Gastroesophageal sphincter (tissue), 4 donors: ENCODE measurements at regions not wholly inside any gene's neighbourhood (a gene's known extent, or its start where the extent isn't known, plus 50 kb on each side); places are given as distances from the start of the nearest gene placed in this dataset.

Source experiments
- ATAC-seq: fragments of 150-250 bp; one replicate; pipeline ENCODE4 v1.9.1; 2016; ENCODE audit warnings: mild to moderate bottlenecking, moderate library complexity
- H3K27ac ChIP-seq, 4 donors: fragments of 200-600 bp; sonication (generic) in 3 of 4; 1 replicate in 3 of 4; 2 replicates in 1 of 4; pipeline ENCODE4 v1.5.1; 2016 to 2019
- H3K27me3 ChIP-seq: fragments of 200-600 bp; sonication (generic); one replicate; pipeline ENCODE4 v1.5.1; 2019
- H3K36me3 ChIP-seq, 2 donors: fragments of 200-600 bp; sonication (generic); one replicate each; pipeline ENCODE4 v1.5.1; 2019; ENCODE audit warnings: control low read depth in 1 of 2
- H3K4me1 ChIP-seq, 3 donors: fragments of 200-600 bp; sonication (generic); 1 replicate in 2 of 3; 2 replicates in 1 of 3; pipeline ENCODE4 v1.5.1; 2016 to 2019; ENCODE audit warnings: control low read depth in 2 of 3
- H3K4me3 ChIP-seq, 2 donors: fragments of 200-600 bp; sonication (generic); one replicate each; pipeline ENCODE4 v1.5.1; 2019; ENCODE audit warnings: mild to moderate bottlenecking in 1 of 2, moderate library complexity in 1 of 2
- H3K9me3 ChIP-seq, 3 donors: fragments of 200-600 bp; sonication (generic); one replicate each; pipeline ENCODE4 v1.5.1; 2017 to 2019; ENCODE audit warnings: control low read depth in 2 of 3
- CTCF ChIP-seq, 4 experiments: fragments of 200-600 bp in 2 of 4; fragments of 450-650 bp in 2 of 4; sonication (generic) in 1 of 4; IDR thresholded peaks; one replicate each; pipeline ENCODE4 v1.5.1; 2017 to 2019; ENCODE audit warnings: antibody characterized with exemption in 4 of 4, mild to moderate bottlenecking in 2 of 4, moderate library complexity in 2 of 4
- EP300 ChIP-seq: sonication (generic); formaldehyde crosslinking; IDR thresholded peaks from one replicate; pipeline ENCODE4 v1.6.1; 2017; ENCODE audit warnings: antibody characterized with exemption, mild to moderate bottlenecking
- POLR2A ChIP-seq, 2 donors: fragments of 450-650 bp; IDR thresholded peaks; one replicate each; pipeline ENCODE4 v1.6.1; 2017; ENCODE audit warnings: antibody characterized with exemption in 2 of 2, mild to moderate bottlenecking in 2 of 2, moderate library complexity in 1 of 2
- POLR2AphosphoS5 ChIP-seq: sonication (generic); formaldehyde crosslinking; IDR thresholded peaks from one replicate; pipeline ENCODE4 v1.6.1; 2017; ENCODE audit warnings: antibody characterized with exemption
- WGBS, 2 donors: methylation state at CpG; one replicate each; pipeline ENCODE4 v1.1.5; 2018; ENCODE audit warnings: low coverage in 1 of 2; 5-methylcytosine and 5-hydroxymethylcytosine counted together

DNA sequence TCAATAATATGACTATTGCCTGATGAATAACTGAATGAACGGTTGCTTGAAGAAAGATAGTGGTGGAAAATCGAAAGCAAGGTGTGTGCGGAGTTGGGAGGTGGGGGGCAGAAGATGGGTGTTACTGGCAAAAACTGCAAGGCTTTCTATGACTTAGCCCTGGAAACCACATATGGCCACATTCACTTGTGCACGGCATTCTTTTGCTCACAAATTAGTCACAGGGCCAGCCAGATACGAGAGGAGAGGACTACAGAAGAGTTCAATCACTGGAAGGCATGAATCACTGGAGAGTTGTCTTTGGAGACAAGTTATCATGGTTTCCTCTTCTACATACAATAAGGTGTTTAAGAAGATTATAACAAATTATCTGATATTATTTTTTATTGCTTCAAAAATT, 626.5 kb upstream of the CPEB2 start:
- H3K4me3 ChIP-seq = no peak overlapping the region
- H3K27me3 ChIP-seq = no peaks in the 10 kb centered on the region
- no peak for ATAC-seq
- H3K36me3 ChIP-seq = no peaks in the 10 kb centered on the region
- no peaks in the 10 kb centered on the region for H3K4me1 ChIP-seq
- 72 to 87% methylated on average over 4 to 5 of the region's 5 CpGs for WGBS, 2 donors
- no peak overlapping the region for H3K27ac ChIP-seq
- TF ChIP-seq EP300 (no peak), POLR2A (IDR thresholded peaks at IDR 0.05) (no peak), CTCF (IDR thresholded peaks at IDR 0.05) (no peak), POLR2AphosphoS5 (no peak)
- H3K9me3 ChIP-seq = no peaks in the 10 kb centered on the region

GRCh38 chr4:14379183-14379582, 623.1 kb upstream of the CPEB2 start:
- no peak for TF ChIP-seq EP300
- TF ChIP-seq POLR2A (IDR thresholded peaks at IDR 0.05) = no peak
- TF ChIP-seq POLR2AphosphoS5 = no peak
- TF ChIP-seq CTCF (IDR thresholded peaks at IDR 0.05) = no peak
- Histone ChIP-seq H3K27me3 (no peaks in the 10 kb centered on the region), H3K9me3 (no peaks in the 10 kb centered on the region), H3K4me1 (no peaks in the 10 kb centered on the region), H3K4me3 (no peak overlapping the region), H3K27ac (no peak overlapping the region), H3K36me3 (no peaks in the 10 kb centered on the region)
- ATAC-seq = no peak
- WGBS, 2 donors = 89% methylated on average over 1 of the region's 1 CpG; no CpG with 5 or more reads in 1 of the 2 donors

DNA sequence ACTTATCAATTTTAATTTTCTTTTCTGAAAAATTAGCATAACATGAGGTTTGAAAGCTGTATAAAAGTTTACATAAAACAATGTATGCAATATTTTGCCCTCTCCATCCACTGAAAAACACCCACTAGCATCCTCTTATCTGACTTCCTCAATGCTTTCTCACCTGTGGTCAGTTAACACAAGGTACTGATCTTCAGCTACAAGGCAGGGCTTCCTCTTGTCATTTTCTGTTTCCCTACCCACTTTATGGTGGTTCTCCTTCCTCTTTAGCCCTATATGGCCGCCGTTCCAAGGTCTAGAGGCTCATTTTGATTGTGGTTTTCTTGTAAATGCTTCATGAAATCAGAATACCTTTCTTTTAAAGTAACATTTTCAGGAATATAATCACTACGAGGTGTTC, 618.6 kb upstream of the CPEB2 start:
- no peak for TF ChIP-seq POLR2AphosphoS5
- TF ChIP-seq POLR2A (IDR thresholded peaks at IDR 0.05) = no peak
- no peak for TF ChIP-seq EP300
- no peak for TF ChIP-seq CTCF (IDR thresholded peaks at IDR 0.05)
- H3K27ac ChIP-seq = no peak overlapping the region
- H3K4me1 ChIP-seq = no peaks in the 10 kb centered on the region
- H3K4me3 ChIP-seq = no peak overlapping the region
- H3K36me3 ChIP-seq = no peaks in the 10 kb centered on the region
- 66 to 77% methylated on average over 3 of the region's 3 CpGs for WGBS, 2 donors
- H3K9me3 ChIP-seq = no peaks in the 10 kb centered on the region
- H3K27me3 ChIP-seq = no peaks in the 10 kb centered on the region
- no peak for ATAC-seq

GRCh38 chr4:14384824-14385223, 617.5 kb upstream of the CPEB2 start:
- WGBS, 2 donors = 100% methylated on average over 1 of the region's 1 CpG; no CpG with 5 or more reads in 1 of the 2 donors
- Histone ChIP-seq H3K9me3 (no peaks in the 10 kb centered on the region), H3K36me3 (no peaks in the 10 kb centered on the region), H3K27ac (no peak overlapping the region), H3K4me3 (no peak overlapping the region), H3K27me3 (no peaks in the 10 kb centered on the region), H3K4me1 (no peaks in the 10 kb centered on the region)
- TF ChIP-seq POLR2A (IDR thresholded peaks at IDR 0.05) = no peak
- no peak for TF ChIP-seq EP300
- TF ChIP-seq CTCF (IDR thresholded peaks at IDR 0.05) = no peak
- no peak for TF ChIP-seq POLR2AphosphoS5
- ATAC-seq = no peak

GRCh38 chr4:14386196-14386595, 616.1 kb upstream of the CPEB2 start:
- 67 to 71% methylated on average over 3 of the region's 3 CpGs for WGBS, 2 donors
- Histone ChIP-seq H3K27ac (no peak overlapping the region), H3K4me3 (no peak overlapping the region), H3K9me3 (no peaks in the 10 kb centered on the region), H3K4me1 (no peaks in the 10 kb centered on the region), H3K27me3 (no peaks in the 10 kb centered on the region), H3K36me3 (no peaks in the 10 kb centered on the region)
- no peak for TF ChIP-seq POLR2A (IDR thresholded peaks at IDR 0.05)
- no peak for ATAC-seq

GRCh38 chr4:14387647-14388046, 614.6 kb upstream of the CPEB2 start:
- H3K36me3 ChIP-seq = no peaks in the 10 kb centered on the region
- 14 to 42% methylated on average over 2 of the region's 2 CpGs for WGBS, 2 donors
- no peak overlapping the region for H3K27ac ChIP-seq
- no peak overlapping the region for H3K4me3 ChIP-seq
- TF ChIP-seq CTCF (IDR thresholded peaks at IDR 0.05) (no peak), EP300 (no peak), POLR2AphosphoS5 (no peak), POLR2A (IDR thresholded peaks at IDR 0.05) (no peak)
- H3K4me1 ChIP-seq = no peaks in the 10 kb centered on the region
- no peaks in the 10 kb centered on the region for H3K27me3 ChIP-seq
- no peaks in the 10 kb centered on the region for H3K9me3 ChIP-seq
- no peak for ATAC-seq
